H9 (cell line): ENCODE measurements at regions not wholly inside any gene's neighbourhood (a gene's known extent, or its start where the extent isn't known, plus 50 kb on each side); places are given as distances from the start of the nearest gene placed in this dataset.

ENCODE experiments used
- DNase-seq: peaks from one replicate; pipeline ENCODE4 v3.0.0-alpha.2; 2017
- H2AFZ ChIP-seq: one replicate; pipeline ENCODE4 v1.6.1; 2013; ENCODE audit warnings: mild to moderate bottlenecking, low read length, control low read depth, moderate library complexity
- H2AK5ac ChIP-seq: 2 replicates; pipeline ENCODE4 v1.6.1; 2013; ENCODE audit warnings: low read length, control low read depth, mixed read lengths; ENCODE audit not compliant: insufficient read length
- H2BK120ac ChIP-seq: one replicate; pipeline ENCODE4 v1.6.1; 2013; ENCODE audit warnings: low read depth, mild to moderate bottlenecking, low read length, control low read depth, inconsistent platforms; ENCODE audit not compliant: poor library complexity, severe bottlenecking
- H2BK12ac ChIP-seq: 2 replicates; pipeline ENCODE4 v1.6.1; 2013; ENCODE audit warnings: low read length, control low read depth, mixed read lengths, low read depth; ENCODE audit not compliant: insufficient read length
- H2BK15ac ChIP-seq: 2 replicates; pipeline ENCODE4 v1.6.1; 2013; ENCODE audit warnings: low read depth, low read length, control low read depth
- H2BK20ac ChIP-seq: one replicate; pipeline ENCODE4 v1.6.1; 2013; ENCODE audit warnings: low read depth, mild to moderate bottlenecking, low read length, control low read depth, inconsistent platforms; ENCODE audit not compliant: poor library complexity, severe bottlenecking
- H2BK5ac ChIP-seq: 2 replicates; pipeline ENCODE4 v1.6.1; 2013; ENCODE audit warnings: low read length, control low read depth, mixed read lengths; ENCODE audit not compliant: insufficient read length
- H3K14ac ChIP-seq: 2 replicates; pipeline ENCODE4 v1.6.1; 2013; ENCODE audit warnings: low read length, control low read depth; ENCODE audit not compliant: insufficient read depth
- H3K18ac ChIP-seq: 2 replicates; pipeline ENCODE4 v1.6.1; 2013; ENCODE audit warnings: low read depth, mild to moderate bottlenecking, mixed read lengths, low read length, control low read depth; ENCODE audit not compliant: insufficient read length
- H3K23ac ChIP-seq: 2 replicates; pipeline ENCODE4 v1.6.1; 2013; ENCODE audit warnings: low read length, control low read depth, mixed read lengths, low read depth; ENCODE audit not compliant: insufficient read length
- H3K23me2 ChIP-seq: 2 replicates; pipeline ENCODE4 v1.6.1; 2013; ENCODE audit warnings: low read depth, mild to moderate bottlenecking, mixed read lengths, low read length, control low read depth; ENCODE audit not compliant: insufficient read length, poor library complexity, severe bottlenecking
- H3K27ac ChIP-seq: 2 replicates; pipeline ENCODE4 v1.5.1; 2013; ENCODE audit warnings: low read length, control low read depth, mixed read lengths, low read depth; ENCODE audit not compliant: insufficient read length
- H3K27me3 ChIP-seq: 2 replicates; pipeline ENCODE4 v1.6.1; 2013; ENCODE audit warnings: low read length, control low read depth, inconsistent platforms; ENCODE audit not compliant: insufficient read depth
- H3K4ac ChIP-seq: 2 replicates; pipeline ENCODE4 v1.6.1; 2013; ENCODE audit warnings: low read depth, mild to moderate bottlenecking, control low read depth, inconsistent platforms, low read length, moderate library complexity
- H3K4me1 ChIP-seq: 2 replicates; pipeline ENCODE4 v1.6.1; 2013; ENCODE audit warnings: low read length, control low read depth, inconsistent platforms; ENCODE audit not compliant: insufficient read depth
- H3K4me2 ChIP-seq: 2 replicates; pipeline ENCODE4 v1.6.1; 2013; ENCODE audit warnings: low read length, control low read depth, mixed read lengths; ENCODE audit not compliant: insufficient read length, insufficient read depth
- H3K56ac ChIP-seq: 2 replicates; pipeline ENCODE4 v1.6.1; 2013; ENCODE audit warnings: low read depth, mild to moderate bottlenecking, mixed read lengths, low read length, control low read depth; ENCODE audit not compliant: insufficient read length
- H3K79me1 ChIP-seq: 2 replicates; pipeline ENCODE4 v1.6.1; 2013; ENCODE audit warnings: low read depth, mild to moderate bottlenecking, moderate library complexity, low read length, control low read depth, inconsistent platforms; ENCODE audit not compliant: insufficient read depth, poor library complexity, severe bottlenecking
- H3K79me2 ChIP-seq: 2 replicates; pipeline ENCODE4 v1.6.1; 2013; ENCODE audit warnings: low read length, control low read depth, inconsistent platforms; ENCODE audit not compliant: insufficient read depth
- H3K9ac ChIP-seq: 2 replicates; pipeline ENCODE4 v1.6.1; 2013; ENCODE audit warnings: low read length, control low read depth, mixed read lengths; ENCODE audit not compliant: insufficient read length; ENCODE audit errors: extremely low read depth
- H3K9me3 ChIP-seq: one replicate; pipeline ENCODE4 v1.6.1; 2013; ENCODE audit warnings: low read depth, low read length, inconsistent platforms; ENCODE audit not compliant: control insufficient read depth
- H3T11ph ChIP-seq: one replicate; pipeline ENCODE4 v1.6.1; 2013; ENCODE audit warnings: mild to moderate bottlenecking, low read length, control low read depth, inconsistent platforms
- H4K20me1 ChIP-seq: one replicate; pipeline ENCODE4 v1.6.1; 2013; ENCODE audit not compliant: control insufficient read depth, insufficient read length, insufficient read depth
- H4K5ac ChIP-seq: 2 replicates; pipeline ENCODE4 v1.6.1; 2013; ENCODE audit warnings: low read depth, mild to moderate bottlenecking, mixed read lengths, low read length, control low read depth; ENCODE audit not compliant: insufficient read length
- H4K8ac ChIP-seq: replicated peaks from 2 replicates; pipeline ENCODE4 v1.6.1; 2013; ENCODE audit warnings: low read length, control low read depth, mixed read lengths, low read depth; ENCODE audit not compliant: insufficient read length
- H4K91ac ChIP-seq: 2 replicates; pipeline ENCODE4 v1.6.1; 2013; ENCODE audit warnings: low read depth, mild to moderate bottlenecking, moderate library complexity, mixed read lengths, low read length, control low read depth; ENCODE audit not compliant: insufficient read length
- H3K27ac Mint-ChIP-seq, 3 experiments: 2 replicates in 2 of 3; 3 replicates in 1 of 3; pipeline ENCODE4 v1.8.0; 2020 to 2021; ENCODE audit warnings: mixed read lengths in 3 of 3, mild to moderate bottlenecking in 1 of 3, moderate library complexity in 1 of 3
- H3K27me3 Mint-ChIP-seq: 2 replicates; pipeline ENCODE4 v1.8.0; 2021; ENCODE audit warnings: low read depth, mild to moderate bottlenecking, moderate library complexity, mixed read lengths
- H3K36me3 Mint-ChIP-seq, 3 experiments: 2 replicates in 2 of 3; 3 replicates in 1 of 3; pipeline ENCODE4 v1.8.0; 2020 to 2021; ENCODE audit warnings: low read depth in 3 of 3, mixed read lengths in 3 of 3; ENCODE audit not compliant: insufficient read depth in 1 of 3
- H3K4me1 Mint-ChIP-seq, 2 experiments: 2 replicates each; pipeline ENCODE4 v1.8.0; 2020; ENCODE audit warnings: mixed read lengths in 2 of 2
- H3K4me3 Mint-ChIP-seq, 2 experiments: 2 replicates in 1 of 2; 3 replicates in 1 of 2; pipeline ENCODE4 v1.8.0; 2020 to 2021; ENCODE audit warnings: mild to moderate bottlenecking in 2 of 2, mixed read lengths in 2 of 2, moderate library complexity in 1 of 2
- H3K9me3 Mint-ChIP-seq, 2 experiments: 2 replicates in 1 of 2; 3 replicates in 1 of 2; pipeline ENCODE4 v1.8.0; 2020; ENCODE audit warnings: mild to moderate bottlenecking in 2 of 2, mixed read lengths in 2 of 2, moderate library complexity in 1 of 2
- CTCF ChIP-seq: fragments of 200-600 bp; sonication (generic); conservative IDR thresholded peaks from 3 replicates; pipeline ENCODE4 v1.8.0; 2021; ENCODE audit warnings: antibody characterized with exemption, mild to moderate bottlenecking
- WGBS: extraction: QIAGEN DNeasy Blood & Tissue Kit; methylation state at CpG from one replicate; pipeline ENCODE4 v1.1.7; 2013; ENCODE audit warnings: missing lambda C conversion rate, low lambda C conversion rate, mixed read lengths; ENCODE audit not compliant: insufficient read length; ENCODE audit errors: extremely low coverage; 5-methylcytosine and 5-hydroxymethylcytosine counted together

DNA sequence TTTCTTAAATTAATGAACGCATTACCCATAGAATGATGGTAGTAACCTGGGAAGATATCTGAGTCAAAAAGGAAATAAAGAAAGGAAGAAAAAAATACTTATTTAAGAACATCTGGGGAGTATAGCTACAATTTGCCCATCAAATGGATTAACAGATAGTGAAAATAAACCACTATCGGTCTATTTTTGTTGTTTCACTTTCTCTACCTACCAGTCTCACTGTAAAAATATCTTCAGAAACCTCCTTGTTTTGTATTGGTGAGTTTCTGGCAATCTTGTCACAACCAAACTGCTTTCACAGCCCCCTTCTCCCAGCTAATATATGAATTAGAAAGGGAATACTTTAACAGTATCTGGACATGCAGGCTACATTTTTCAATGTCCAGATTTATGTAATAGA, 783.5 kb downstream of the STPG2 start:
- no CpG with 5 or more reads among the region's 2 CpGs for WGBS
- H3K9me3 Mint-ChIP-seq = peaks cover 45 to 59% of the 10 kb centered on the region in 2 experiments
- no peak for DNase-seq

More for the DNA sequence above, 783.5 kb downstream of the STPG2 start:
- no peak overlapping the region for H3K18ac ChIP-seq
- H2BK5ac ChIP-seq = no peak overlapping the region
- H2BK120ac ChIP-seq = no peak overlapping the region
- H3K4me1 ChIP-seq = no peaks in the 10 kb centered on the region
- H3K23me2 ChIP-seq = no peaks in the 10 kb centered on the region
- no peak overlapping the region for H2BK15ac ChIP-seq
- H3K79me2 ChIP-seq = no peaks in the 10 kb centered on the region
- no peak overlapping the region for H2AFZ ChIP-seq
- no peak overlapping the region for H3K4me2 ChIP-seq
- H3K79me1 ChIP-seq = no peaks in the 10 kb centered on the region
- no peak overlapping the region for H3K23ac ChIP-seq
- no peak overlapping the region for H2AK5ac ChIP-seq
- H3K27me3 ChIP-seq = no peaks in the 10 kb centered on the region
- H3K27me3 Mint-ChIP-seq = no peaks in the 10 kb centered on the region; the same call in none of the 2 replicates
- H3K14ac ChIP-seq = no peak overlapping the region
- no peak overlapping the region for H3K4ac ChIP-seq
- H3K9me3 ChIP-seq = no peaks in the 10 kb centered on the region
- H3K27ac Mint-ChIP-seq = no peak overlapping the region
- no peak overlapping the region for H2BK20ac ChIP-seq
- H3K4me1 Mint-ChIP-seq = peaks cover 0 to 5% of the 10 kb centered on the region in 2 experiments; a peak in 2 of 4 replicates
- H3K27ac ChIP-seq = no peak overlapping the region
- H4K5ac ChIP-seq = no peak overlapping the region
- no peak overlapping the region for H3K9ac ChIP-seq
- H4K8ac ChIP-seq = no peak overlapping the region
- no peak overlapping the region for H3T11ph ChIP-seq
- H3K56ac ChIP-seq = no peak overlapping the region
- peaks cover 31 to 65% (median 52%) of the 10 kb centered on the region in 3 experiments for H3K36me3 Mint-ChIP-seq
- no peaks in the 10 kb centered on the region for H4K20me1 ChIP-seq
- H2BK12ac ChIP-seq = no peak overlapping the region
- H3K4me3 Mint-ChIP-seq = no peak overlapping the region
- no peak for TF ChIP-seq CTCF
- no peak overlapping the region for H4K91ac ChIP-seq
